Large intestine (tissue), 3 donors: ENCODE measurements at regions not wholly inside any gene's neighbourhood (a gene's known extent, or its start where the extent isn't known, plus 50 kb on each side); places are given as distances from the start of the nearest gene placed in this dataset.

ENCODE experiments used
- DNase-seq, 2 donors: peaks; one replicate each; pipeline versions ENCODE4 v3.0.0 to v3.0.0-alpha.2; 2013
- H3K27ac ChIP-seq: one replicate; pipeline ENCODE4 v1.5.1; 2013; ENCODE audit warnings: low read length
- H3K27me3 ChIP-seq: 2 replicates; pipeline ENCODE4 v1.6.1; 2013; ENCODE audit warnings: low read length; ENCODE audit not compliant: control insufficient read depth, insufficient read depth
- H3K36me3 ChIP-seq: 2 replicates; pipeline ENCODE4 v1.6.1; 2013; ENCODE audit warnings: low read length; ENCODE audit not compliant: control insufficient read depth, insufficient read depth
- H3K4me1 ChIP-seq: one replicate; pipeline ENCODE4 v1.6.1; 2013; ENCODE audit warnings: low read length; ENCODE audit not compliant: control insufficient read depth, insufficient read depth
- H3K4me3 ChIP-seq: one replicate; pipeline ENCODE4 v1.5.1; 2013; ENCODE audit warnings: low read length
- H3K9me3 ChIP-seq: one replicate; pipeline ENCODE4 v1.6.1; 2013; ENCODE audit warnings: mild to moderate bottlenecking, low read depth, low read length, moderate library complexity; ENCODE audit not compliant: control insufficient read depth
- WGBS: methylation state at CpG from one replicate; pipeline ENCODE4 v1.1.5; 2013; ENCODE audit warnings: low lambda C conversion rate; ENCODE audit not compliant: insufficient coverage; 5-methylcytosine and 5-hydroxymethylcytosine counted together

DNA sequence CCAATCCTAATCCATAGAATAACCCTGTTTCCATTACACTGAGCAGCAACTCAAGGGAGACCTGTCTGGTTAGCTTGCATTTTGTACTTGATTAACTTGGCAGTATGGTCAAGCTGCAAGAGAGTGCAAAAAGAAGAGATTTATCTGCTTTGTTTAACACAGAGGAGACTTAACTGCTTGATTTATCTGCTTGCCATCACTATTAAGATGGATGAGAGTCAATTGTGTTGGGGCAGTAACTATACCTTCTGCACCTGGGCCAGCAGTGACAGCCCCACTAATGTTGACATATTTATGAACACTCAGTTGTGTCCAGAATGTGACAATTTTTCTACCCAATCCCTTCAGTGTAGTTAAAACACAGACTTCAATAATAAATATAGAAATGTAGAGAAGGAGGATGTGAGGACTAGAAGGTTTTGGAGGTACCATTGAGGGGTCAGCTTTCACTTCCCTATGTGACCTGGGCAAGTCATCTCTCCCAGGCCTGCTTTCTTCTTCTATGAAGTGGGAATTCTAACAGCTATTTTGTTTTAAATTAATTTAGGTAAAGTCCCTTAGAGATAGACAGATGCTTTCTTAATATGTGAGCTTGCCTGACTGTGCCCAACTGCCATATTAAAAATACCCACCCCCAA lies 159.1 kb upstream of the KCNK2 start:
- Histone ChIP-seq H3K4me3 (no peak overlapping the region), H3K4me1 (no peaks in the 10 kb centered on the region), H3K9me3 (no peaks in the 10 kb centered on the region), H3K27me3 (no peaks in the 10 kb centered on the region), H3K36me3 (no peaks in the 10 kb centered on the region), H3K27ac (no peak overlapping the region)
- no peak for DNase-seq

DNA sequence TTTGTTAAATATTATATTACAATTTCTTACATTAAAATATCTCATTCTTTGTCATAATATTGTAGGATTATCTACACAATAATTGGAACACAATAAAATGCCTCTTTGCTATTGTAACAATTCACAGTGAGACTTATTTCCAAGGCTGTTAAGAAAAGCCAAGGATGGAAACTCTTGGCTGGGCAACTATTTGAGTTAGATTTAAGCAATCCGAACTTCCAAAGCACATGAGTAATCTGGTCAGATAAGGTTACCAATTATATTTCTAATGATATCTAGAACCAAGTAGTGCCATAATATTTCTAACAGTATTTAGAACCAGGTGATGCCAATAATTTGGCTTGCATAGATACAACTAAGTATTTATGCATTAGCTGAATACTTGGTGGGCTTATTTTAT lies 154.7 kb upstream of the KCNK2 start:
- Histone ChIP-seq H3K36me3 (no peaks in the 10 kb centered on the region), H3K4me1 (no peaks in the 10 kb centered on the region), H3K27me3 (no peaks in the 10 kb centered on the region), H3K27ac (no peak overlapping the region), H3K9me3 (no peaks in the 10 kb centered on the region), H3K4me3 (no peak overlapping the region)
- DNase-seq = no peak
- WGBS = no CpG with 5 or more reads among the region's 1 CpG

DNA sequence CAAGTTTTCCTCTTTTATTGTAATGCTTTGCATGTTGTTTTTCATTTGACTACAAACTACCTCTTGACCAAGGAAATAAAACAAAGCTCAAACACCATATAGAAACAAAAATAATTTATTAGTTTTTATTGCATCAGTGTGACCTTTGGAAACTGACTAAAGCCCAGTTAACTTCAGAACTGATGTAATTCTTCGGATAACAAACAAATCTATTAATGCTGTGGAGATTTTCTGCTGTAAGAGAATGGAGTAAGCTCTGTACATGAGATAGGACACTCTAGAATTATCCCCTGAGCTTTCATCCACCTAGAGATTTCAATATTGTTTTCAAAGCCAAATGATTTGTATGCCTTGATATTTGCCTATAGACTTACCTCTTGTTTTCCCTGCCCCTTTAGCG lies 154.0 kb upstream of the KCNK2 start:
- H3K36me3 ChIP-seq = no peaks in the 10 kb centered on the region
- no peaks in the 10 kb centered on the region for H3K4me1 ChIP-seq
- no peaks in the 10 kb centered on the region for H3K9me3 ChIP-seq
- no peak for DNase-seq
- no peaks in the 10 kb centered on the region for H3K27me3 ChIP-seq
- H3K4me3 ChIP-seq = no peak overlapping the region
- 80% methylated on average over 2 of the region's 2 CpGs for WGBS
- H3K27ac ChIP-seq = no peak overlapping the region

DNA sequence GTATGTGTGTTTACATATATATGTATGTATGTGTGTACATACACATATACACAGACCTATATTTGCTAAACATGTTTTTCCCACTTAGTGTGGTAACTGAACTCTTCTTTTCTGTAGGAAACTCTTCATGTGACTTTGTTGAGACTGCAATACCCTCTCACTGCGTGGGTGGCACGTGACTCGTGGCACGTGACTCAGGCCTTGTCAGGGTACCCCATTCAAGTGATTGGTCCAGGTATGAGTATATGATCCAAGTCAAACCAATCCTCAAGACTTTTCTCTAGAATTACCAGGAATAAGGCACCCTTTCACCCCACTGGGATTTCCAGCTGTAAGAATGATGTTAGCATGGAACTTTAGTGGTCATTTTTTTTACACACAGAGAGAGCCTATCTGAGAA lies 149.2 kb upstream of the KCNK2 start:
- Histone ChIP-seq H3K36me3 (no peaks in the 10 kb centered on the region), H3K4me1 (no peaks in the 10 kb centered on the region), H3K4me3 (no peak overlapping the region), H3K9me3 (no peaks in the 10 kb centered on the region), H3K27me3 (no peaks in the 10 kb centered on the region), H3K27ac (no peak overlapping the region)
- DNase-seq = no peak
- WGBS = no CpG with 5 or more reads among the region's 4 CpGs

DNA sequence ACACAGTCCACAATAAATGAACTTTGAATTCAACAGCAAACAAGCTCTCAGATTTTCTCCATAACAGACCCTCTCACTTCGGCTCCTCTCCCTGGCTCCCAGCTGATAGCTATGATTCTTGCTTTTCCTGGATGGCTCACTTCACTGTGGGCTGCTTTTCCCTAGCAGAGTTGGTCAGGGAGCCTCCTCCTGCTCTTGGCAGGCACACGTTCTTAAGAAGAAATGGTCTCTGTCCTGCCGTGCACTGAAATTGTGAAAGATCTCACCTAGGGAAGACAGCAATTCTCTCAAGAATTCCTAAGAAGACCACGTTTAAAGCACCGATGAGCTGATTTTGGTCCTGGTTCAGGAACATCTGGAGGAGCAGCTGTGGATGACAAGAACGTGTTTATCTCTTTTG lies 148.5 kb upstream of the KCNK2 start:
- H3K4me3 ChIP-seq = no peak overlapping the region
- no peaks in the 10 kb centered on the region for H3K9me3 ChIP-seq
- no peak for DNase-seq
- H3K27ac ChIP-seq = no peak overlapping the region
- no peaks in the 10 kb centered on the region for H3K27me3 ChIP-seq
- no peaks in the 10 kb centered on the region for H3K4me1 ChIP-seq
- H3K36me3 ChIP-seq = no peaks in the 10 kb centered on the region
- WGBS = no CpG with 5 or more reads among the region's 6 CpGs

DNA sequence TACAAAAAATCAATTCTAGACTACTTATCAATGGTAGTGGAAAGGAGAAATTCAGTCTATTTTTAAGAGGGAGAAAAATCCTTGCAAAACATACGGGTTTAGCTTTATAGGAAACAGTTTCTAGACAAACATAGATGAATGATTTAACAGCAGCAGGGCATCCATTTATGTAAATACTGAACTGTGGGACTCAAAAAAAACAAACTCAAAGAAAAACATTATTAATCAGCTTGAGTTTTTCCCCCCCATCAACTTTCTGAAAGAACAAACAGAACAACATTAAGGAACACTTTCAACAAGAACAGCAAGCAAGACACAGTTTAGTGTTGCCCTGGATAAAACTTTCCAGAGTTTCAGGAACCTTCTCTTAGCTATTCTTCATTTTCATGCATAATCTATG lies 147.3 kb upstream of the KCNK2 start:
- Histone ChIP-seq H3K36me3 (no peaks in the 10 kb centered on the region), H3K9me3 (no peaks in the 10 kb centered on the region), H3K27ac (no peak overlapping the region), H3K4me3 (no peak overlapping the region), H3K27me3 (no peaks in the 10 kb centered on the region), H3K4me1 (no peaks in the 10 kb centered on the region)
- no peak for DNase-seq
- no CpG with 5 or more reads among the region's 1 CpG for WGBS

GRCh38 chr1:214939180-214939579 lies 143.4 kb upstream of the KCNK2 start:
- no peaks in the 10 kb centered on the region for H3K27me3 ChIP-seq
- H3K4me1 ChIP-seq = no peaks in the 10 kb centered on the region
- DNase-seq = no peak
- no peak overlapping the region for H3K27ac ChIP-seq
- no peaks in the 10 kb centered on the region for H3K36me3 ChIP-seq
- H3K9me3 ChIP-seq = no peaks in the 10 kb centered on the region
- H3K4me3 ChIP-seq = no peak overlapping the region

DNA sequence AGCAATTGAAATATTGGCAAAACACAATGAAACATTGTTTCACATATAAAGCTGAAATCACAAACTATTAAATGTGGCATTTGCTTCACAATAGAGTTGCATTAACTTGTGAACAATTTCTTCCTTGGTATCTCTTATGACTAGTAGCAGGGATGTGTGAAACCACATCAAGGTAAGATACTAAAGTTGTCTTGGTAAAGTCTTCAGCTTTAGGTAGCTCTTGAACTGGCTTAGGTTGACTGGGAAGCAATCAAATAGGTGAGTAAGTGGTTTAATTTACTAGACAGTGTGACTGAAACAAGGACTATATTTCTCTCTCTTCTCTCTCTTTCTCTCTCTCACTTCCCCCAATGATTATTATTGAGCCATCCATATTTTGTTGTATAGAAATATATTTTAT lies 141.5 kb upstream of the KCNK2 start:
- Histone ChIP-seq H3K9me3 (no peaks in the 10 kb centered on the region), H3K4me3 (no peak overlapping the region), H3K27ac (no peak overlapping the region), H3K4me1 (no peaks in the 10 kb centered on the region), H3K36me3 (no peaks in the 10 kb centered on the region), H3K27me3 (no peaks in the 10 kb centered on the region)
- no peak for DNase-seq

- no peaks in the 10 kb centered on the region for H3K9me3 ChIP-seq
- no peaks in the 10 kb centered on the region for H3K4me1 ChIP-seq
- no peak for DNase-seq
- no peaks in the 10 kb centered on the region for H3K27me3 ChIP-seq
- no CpG with 5 or more reads among the region's 3 CpGs for WGBS
- no peak overlapping the region for H3K27ac ChIP-seq
- no peak overlapping the region for H3K4me3 ChIP-seq
- no peaks in the 10 kb centered on the region for H3K36me3 ChIP-seq
Measured at GRCh38 chr1:214943054-214943453, 139.5 kb upstream of the KCNK2 start.

DNA sequence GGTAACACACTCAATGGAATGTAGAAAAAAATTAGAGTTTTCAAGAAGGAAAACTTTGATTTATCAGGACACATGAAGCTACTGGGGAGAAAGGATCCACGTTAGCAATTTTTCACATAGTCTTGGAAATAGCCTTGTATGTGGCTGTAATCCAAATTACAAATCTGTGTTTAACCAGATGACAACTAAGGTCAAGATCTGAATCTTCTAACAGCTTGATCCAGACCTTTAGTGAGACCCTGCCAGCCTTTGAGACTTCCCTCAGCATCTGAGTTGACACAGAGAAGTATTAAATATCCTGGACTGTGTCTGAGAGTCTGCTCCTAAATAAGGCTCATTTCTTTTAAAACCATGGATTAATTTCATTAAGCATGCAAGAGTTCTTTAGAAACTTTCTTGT lies 135.9 kb upstream of the KCNK2 start:
- H3K9me3 ChIP-seq = no peaks in the 10 kb centered on the region
- DNase-seq = no peak
- no CpG with 5 or more reads among the region's 1 CpG for WGBS
- H3K4me3 ChIP-seq = no peak overlapping the region
- no peaks in the 10 kb centered on the region for H3K36me3 ChIP-seq
- no peaks in the 10 kb centered on the region for H3K4me1 ChIP-seq
- no peak overlapping the region for H3K27ac ChIP-seq
- no peaks in the 10 kb centered on the region for H3K27me3 ChIP-seq

GRCh38 chr1:214952648-214953047 lies 129.9 kb upstream of the KCNK2 start:
- DNase-seq = no peak
- no CpG with 5 or more reads among the region's 7 CpGs for WGBS

More at GRCh38 chr1:214952648-214953047, 129.9 kb upstream of the KCNK2 start:
- Histone ChIP-seq H3K4me1 (no peaks in the 10 kb centered on the region), H3K36me3 (no peaks in the 10 kb centered on the region), H3K9me3 (no peaks in the 10 kb centered on the region), H3K27ac (no peak overlapping the region), H3K27me3 (no peaks in the 10 kb centered on the region), H3K4me3 (no peak overlapping the region)
